ENCODE measurements at regions not wholly inside any gene's neighbourhood (a gene's known extent, or its start where the extent isn't known, plus 50 kb on each side); places are given as distances from the start of the nearest gene placed in this dataset.
"Not testable (repeated sequence)": the region's sequence is repeated elsewhere in the genome, so short reads cannot be mapped to it uniquely, and the experiment has no call there.

GRCh38 chr3:160098261-160098908 lies 109.8 kb downstream of the IL12A start:
- no peak for DNase-seq

- no peak for DNase-seq
Measured at GRCh38 chr3:160098926-160099626, 110.4 kb downstream of the IL12A start.

DNA sequence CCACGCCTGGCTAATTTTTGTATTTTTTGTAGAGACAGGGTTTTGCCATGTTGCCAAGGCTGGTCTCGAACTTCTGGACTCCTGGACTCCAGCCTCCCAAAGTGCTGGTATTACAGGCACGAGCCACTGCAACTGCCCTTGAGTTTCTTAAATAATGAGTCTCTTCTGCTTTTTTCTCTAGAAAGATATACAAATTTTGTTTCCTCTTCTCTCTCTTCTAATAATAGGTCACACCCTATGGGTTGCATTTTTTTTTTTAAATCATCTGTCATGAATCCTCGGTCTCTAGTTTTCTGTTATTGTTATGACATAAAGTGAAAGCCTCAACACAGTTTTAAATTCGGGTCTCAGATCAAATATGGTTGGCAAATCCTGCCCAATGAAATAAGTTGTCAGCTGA lies 111.2 kb downstream of the IL12A start:
- peak; percentile 33 to 41 for DNase-seq

DNA sequence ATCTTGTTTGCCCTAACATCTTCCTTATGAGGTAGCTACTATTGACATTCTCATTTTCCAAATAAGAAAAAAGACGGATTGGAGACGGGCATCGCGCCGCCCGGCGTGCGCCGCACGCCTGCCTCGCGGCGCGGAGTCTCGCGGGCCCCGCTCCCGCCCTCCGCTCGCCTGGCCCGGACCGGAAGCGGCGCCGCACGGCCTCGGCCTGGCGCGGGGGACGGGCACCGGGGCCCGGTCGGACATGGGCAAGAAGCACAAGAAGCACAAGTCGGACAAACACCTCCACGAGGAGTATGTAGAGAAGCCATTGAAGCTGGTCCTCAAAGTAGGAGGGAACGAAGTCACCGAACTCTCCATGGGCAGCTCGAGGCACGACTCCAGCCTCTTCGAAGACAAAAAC lies 112.0 kb downstream of the IL12A start:
- DNase-seq, result no peak

GRCh38 chr3:160102001-160102400 lies 113.4 kb downstream of the IL12A start:
- not testable (repeated sequence) for DNase-seq

DNA sequence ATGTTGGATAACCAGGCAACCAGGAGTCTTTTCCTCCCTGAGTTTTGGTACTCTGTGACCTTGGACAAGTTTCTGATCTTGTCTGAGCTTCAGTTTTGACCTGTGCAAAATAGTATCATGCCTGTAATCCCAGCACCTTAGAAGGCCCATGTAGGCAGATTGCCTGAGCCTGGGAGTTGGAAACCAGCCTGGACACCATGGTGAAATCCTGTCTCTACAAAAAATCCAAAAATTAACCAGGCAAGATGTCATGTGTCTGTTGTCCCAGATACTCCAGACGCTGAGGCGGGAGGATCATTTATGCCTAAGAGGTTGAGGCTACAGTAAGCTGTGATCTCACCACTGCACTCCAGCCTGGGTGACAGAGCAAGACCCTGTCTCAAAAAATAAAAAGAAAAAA lies 114.8 kb downstream of the IL12A start:
- no peak for DNase-seq

- peak; percentile 52 to 78 for DNase-seq
Measured at GRCh38 chr3:160105907-160106584, 117.4 kb downstream of the IL12A start.

- DNase-seq, result peak in 1 of 2 donors; percentile 30
Measured at GRCh38 chr3:160106905-160107861, 118.0 kb upstream of the C3orf80 start.

DNA sequence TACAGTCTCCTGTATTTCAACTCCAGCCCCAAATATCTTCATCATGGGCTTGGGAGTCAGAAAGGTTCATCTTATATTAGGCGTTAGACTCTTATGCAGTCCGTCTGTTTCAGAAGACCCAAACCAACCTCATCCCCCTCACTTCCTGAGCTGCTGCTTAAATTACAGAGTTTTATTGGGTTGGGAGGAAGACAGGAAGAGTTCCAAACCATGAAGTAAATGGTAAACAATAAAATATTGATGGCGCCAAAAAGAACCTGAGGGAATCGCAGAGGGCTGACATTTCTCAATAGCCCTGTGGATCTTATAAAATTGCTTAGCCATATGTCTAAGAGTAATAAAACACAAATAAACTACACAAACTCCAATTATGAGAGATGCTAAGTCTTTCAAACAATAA lies 116.9 kb upstream of the C3orf80 start:
- DNase-seq, result no peak

DNA sequence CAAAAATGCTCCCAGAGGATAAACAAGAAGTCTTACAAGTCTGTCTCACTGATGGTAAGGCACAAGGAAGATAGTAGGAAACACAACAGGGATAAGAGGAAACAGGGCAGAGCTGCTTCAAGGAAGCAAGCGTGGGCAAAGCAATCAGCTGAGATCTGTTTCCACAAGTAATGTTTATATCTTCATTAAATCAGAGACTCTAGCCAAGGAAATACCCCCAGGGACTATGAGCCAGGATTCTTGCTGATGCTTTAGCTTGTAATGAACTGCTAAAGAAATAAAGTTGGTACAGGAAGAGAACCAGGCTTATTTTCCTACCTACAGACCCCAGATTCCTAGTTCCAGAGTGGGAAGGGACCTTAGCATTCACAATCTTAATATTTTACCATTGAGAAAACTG lies 112.7 kb upstream of the C3orf80 start:
- no peak for DNase-seq

- no peak for DNase-seq
Measured at GRCh38 chr3:160112996-160113395, 112.2 kb upstream of the C3orf80 start.

GRCh38 chr3:160114355-160114995 lies 110.7 kb upstream of the C3orf80 start:
- DNase-seq, result no peak

DNA sequence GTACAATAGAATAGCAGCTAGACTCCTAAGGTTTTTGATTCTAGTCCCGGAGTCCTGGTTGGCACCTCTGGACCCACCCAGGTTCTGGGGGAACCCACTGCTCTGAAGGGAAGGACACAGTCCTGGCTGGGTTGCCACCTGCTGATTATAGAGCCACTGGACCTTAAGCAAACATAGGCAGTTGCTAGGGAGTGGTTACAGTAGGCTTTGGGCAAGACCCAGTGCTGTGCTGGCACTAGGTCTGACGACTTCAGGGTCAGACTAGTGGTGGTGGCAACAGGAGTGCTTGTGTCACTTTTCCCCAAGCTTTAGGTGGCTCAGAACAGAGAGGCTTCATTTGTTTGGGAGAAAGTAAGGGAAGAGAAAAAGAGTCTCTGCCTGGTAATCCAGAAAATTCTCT lies 109.8 kb upstream of the C3orf80 start:
- no peak for DNase-seq

DNA sequence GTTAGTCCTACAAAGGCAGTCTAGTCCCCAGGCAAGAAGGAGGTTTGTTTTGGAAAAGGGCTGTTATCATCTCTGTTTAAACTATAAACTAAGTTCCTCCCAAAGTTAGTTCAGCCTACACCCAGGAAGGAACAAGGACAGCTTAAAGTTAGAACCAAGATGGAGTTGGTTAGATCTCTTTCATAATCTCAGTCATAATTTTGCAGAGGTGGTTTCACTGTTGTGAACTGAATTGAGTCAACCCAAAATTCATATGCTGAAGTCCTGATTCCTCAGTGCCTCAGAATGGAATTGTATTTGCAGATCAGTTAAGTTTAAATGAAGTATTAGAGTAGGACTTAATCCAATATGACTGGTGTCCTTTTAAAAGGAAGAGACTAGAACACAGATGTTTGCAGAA lies 101.0 kb upstream of the C3orf80 start:
- no peak for DNase-seq

DNA sequence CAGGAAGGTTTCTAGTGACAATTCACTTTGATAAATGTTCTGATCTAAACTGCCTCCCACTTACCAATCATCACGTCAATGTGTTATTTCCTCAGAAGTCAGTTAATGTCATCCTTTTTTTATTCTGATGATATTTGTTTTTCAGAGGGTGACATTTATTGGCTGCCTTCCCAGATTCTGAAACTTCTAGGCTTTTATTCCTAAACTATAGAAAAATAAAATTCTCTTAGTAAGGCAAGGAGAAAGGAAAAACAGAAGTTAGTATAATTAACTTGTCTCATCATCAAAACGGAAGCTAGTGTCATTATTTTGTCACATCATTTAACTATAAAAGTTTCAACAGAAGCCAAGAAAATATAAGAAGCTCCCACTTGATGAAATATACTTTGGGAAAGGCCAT lies 100.0 kb upstream of the C3orf80 start:
- peak; percentile 80 to 82 for DNase-seq

DNA sequence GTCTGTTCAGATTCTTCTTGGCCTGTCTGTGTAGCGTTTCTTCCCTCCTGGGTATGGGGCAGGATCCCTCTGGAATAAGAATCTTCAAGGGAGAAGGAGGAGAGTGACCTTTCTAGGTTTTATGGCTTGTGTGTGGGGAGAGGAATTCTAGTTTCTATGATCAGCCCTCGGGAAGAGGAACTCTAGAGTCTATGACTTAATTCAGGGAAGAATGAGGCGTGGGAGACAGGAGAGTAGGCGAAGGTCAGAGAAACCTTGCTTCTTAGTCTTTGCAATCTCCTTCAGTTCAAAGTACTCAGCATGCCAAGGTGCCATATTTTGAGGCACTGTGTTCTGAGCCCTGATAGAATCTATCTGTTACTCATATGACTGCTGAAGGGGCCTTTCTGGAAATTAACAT lies 99.2 kb upstream of the C3orf80 start:
- DNase-seq, result peak; percentile 91 to 95

- no peak for DNase-seq
Measured at GRCh38 chr3:160126761-160127160, 98.5 kb upstream of the C3orf80 start.

DNA sequence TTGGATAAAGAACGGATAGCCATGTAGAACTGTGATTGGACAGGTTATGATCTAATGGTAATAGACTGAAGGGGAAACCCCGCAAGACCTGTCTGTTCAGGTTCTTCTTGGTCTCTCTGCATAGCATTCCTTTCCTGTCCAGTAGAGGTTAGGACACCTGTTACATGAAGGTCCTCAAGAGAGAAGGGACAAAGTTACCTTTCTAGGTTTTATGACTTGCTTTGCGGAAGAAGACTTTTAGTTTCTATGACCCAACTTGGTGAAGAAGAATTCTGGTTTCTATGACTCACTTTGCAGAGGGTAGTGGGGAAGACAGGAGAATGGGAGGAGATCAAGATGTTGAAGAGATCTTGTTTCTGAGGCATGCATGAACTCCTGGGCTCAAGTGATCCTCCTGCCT lies 97.9 kb upstream of the C3orf80 start:
- peak in 1 of 2 donors; percentile 25 for DNase-seq

DNA sequence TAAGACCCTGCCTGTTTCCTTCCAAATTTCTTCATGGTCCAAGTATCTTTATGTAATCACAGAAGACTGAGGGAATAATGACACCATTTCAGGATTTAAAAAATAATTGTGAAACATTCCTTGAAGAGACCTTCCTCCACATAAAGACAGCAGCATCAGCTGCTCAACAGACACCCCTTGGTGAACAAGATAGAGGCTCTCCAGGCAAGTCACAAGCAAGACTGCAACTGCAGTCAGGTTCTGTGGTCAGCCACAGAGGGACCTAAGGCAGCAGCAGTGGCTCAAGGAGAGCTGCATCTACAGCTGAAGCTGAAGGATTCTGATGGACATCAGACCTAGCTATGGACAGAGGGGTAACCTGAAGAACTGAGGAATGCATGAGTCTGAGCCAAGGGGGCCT lies 97.2 kb upstream of the C3orf80 start:
- DNase-seq, result no peak

DNA sequence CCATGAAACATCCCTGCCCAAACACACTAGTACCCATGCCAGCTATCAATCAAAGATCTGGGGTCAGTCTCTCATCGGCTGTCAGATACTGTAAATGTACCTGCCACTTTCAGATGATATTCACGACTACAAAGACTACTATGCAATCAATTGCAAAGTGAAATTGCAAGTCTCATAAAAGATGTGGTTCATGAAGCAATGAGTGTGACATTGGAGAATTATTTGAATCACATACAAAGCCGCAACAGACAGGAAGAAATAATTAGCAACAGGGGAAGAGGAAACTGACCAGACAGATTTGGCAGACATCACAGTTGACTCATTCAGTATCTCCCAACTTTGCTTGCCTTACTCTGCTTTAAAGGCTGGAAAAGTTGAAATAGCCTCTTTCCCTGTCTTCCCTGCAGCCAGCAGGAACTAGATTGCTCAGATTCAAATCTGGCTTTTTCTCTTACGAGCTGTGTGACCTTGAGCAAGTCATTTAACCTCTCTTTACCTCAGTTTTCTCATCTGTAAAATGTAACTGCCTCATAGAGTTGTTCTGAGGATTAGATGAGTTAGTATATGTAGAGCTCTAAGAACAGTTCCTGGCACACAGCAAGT lies 95.7 kb upstream of the C3orf80 start:
- peak; percentile 78 to 86 for DNase-seq

- peak; percentile 21 to 40 for DNase-seq
Measured at GRCh38 chr3:160130071-160130470, 95.2 kb upstream of the C3orf80 start.

DNA sequence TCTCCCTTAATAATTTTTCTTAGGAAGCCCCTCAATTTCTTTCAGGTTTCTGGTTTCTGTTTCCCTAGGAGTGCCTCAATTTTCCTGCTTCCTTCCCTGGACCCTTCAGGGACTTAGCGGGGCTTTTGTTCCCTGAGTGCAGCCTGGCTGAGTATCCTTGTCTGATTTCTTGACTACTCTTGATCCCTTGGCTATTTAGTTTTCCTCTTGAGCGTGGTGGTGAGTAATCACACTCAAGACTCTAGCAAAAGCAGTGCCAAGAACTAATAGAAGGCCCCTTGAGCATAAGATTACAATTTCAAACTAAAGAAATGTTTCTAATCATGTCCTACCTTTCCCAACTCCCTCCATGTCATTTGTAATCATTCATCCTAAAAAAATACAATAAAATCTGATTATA lies 94.3 kb upstream of the C3orf80 start:
- DNase-seq, result no peak
